Right atrium auricular region (tissue), 2 donors: ENCODE measurements at regions not wholly inside any gene's neighbourhood (a gene's known extent, or its start where the extent isn't known, plus 50 kb on each side); places are given as distances from the start of the nearest gene placed in this dataset.

ENCODE experiments used
- DNase-seq: peaks from one replicate; pipeline ENCODE4 v3.0.0-alpha.2; 2019; ENCODE audit warnings: low spot score
- H3K27ac ChIP-seq, 2 donors: fragments of 200-600 bp; sonication (generic); 1 replicate in 1 of 2; 2 replicates in 1 of 2; pipeline ENCODE4 v1.5.1; 2016 to 2019
- H3K27me3 ChIP-seq, 2 donors: fragments of 200-600 bp; sonication (generic); one replicate each; pipeline versions ENCODE4 v1.5.1 to v1.6.0; 2017 to 2019
- H3K36me3 ChIP-seq: fragments of 200-600 bp; sonication (generic); one replicate; pipeline ENCODE4 v1.5.1; 2016
- H3K4me1 ChIP-seq, 2 donors: fragments of 200-600 bp; sonication (generic); one replicate each; pipeline versions ENCODE4 v1.5.1 to v1.6.0; 2017 to 2019
- H3K4me3 ChIP-seq, 2 donors: fragments of 200-600 bp; sonication (generic); 1 replicate in 1 of 2; 2 replicates in 1 of 2; pipeline ENCODE4 v1.5.1; 2017 to 2019; ENCODE audit warnings: mild to moderate bottlenecking in 1 of 2, moderate library complexity in 1 of 2
- H3K9me3 ChIP-seq, 2 donors: fragments of 200-600 bp; sonication (generic); one replicate each; pipeline ENCODE4 v1.5.1; 2019
- CTCF ChIP-seq, 2 donors: fragments of 200-600 bp; sonication (generic); IDR thresholded peaks; one replicate each; pipeline ENCODE4 v1.5.1; 2019; ENCODE audit warnings: antibody characterized with exemption in 2 of 2

GRCh38 chr21:35617491-35617890 is 442.8 kb downstream of the SETD4 start:
- H3K9me3 ChIP-seq = peaks cover 0 to 7% of the 10 kb centered on the region in 2 donors
- DNase-seq = no peak
- H3K4me3 ChIP-seq = no peak overlapping the region
- no peaks in the 10 kb centered on the region for H3K36me3 ChIP-seq
- no peak for TF ChIP-seq CTCF (IDR thresholded peaks at IDR 0.05)
- H3K27ac ChIP-seq = no peak overlapping the region
- H3K27me3 ChIP-seq = no peaks in the 10 kb centered on the region
- no peaks in the 10 kb centered on the region for H3K4me1 ChIP-seq

GRCh38 chr21:35616090-35616489 is 444.2 kb downstream of the SETD4 start:
- Histone ChIP-seq H3K27ac (no peak overlapping the region), H3K27me3 (no peaks in the 10 kb centered on the region), H3K4me1 (no peaks in the 10 kb centered on the region), H3K9me3 (no peaks in the 10 kb centered on the region), H3K4me3 (no peak overlapping the region), H3K36me3 (no peaks in the 10 kb centered on the region)
- DNase-seq = no peak
- TF ChIP-seq CTCF (IDR thresholded peaks at IDR 0.05) = peak in 1 of 2 donors; percentile 59

GRCh38 chr21:35615325-35615724 is 445.0 kb downstream of the SETD4 start:
- H3K27ac ChIP-seq = no peak overlapping the region
- no peaks in the 10 kb centered on the region for H3K36me3 ChIP-seq
- TF ChIP-seq CTCF (IDR thresholded peaks at IDR 0.05) = no peak

GRCh38 chr21:35614396-35614921 is 445.9 kb downstream of the SETD4 start:
- Histone ChIP-seq H3K9me3 (no peaks in the 10 kb centered on the region), H3K4me3 (no peak overlapping the region), H3K4me1 (no peaks in the 10 kb centered on the region), H3K36me3 (no peaks in the 10 kb centered on the region), H3K27ac (no peak overlapping the region), H3K27me3 (no peaks in the 10 kb centered on the region)
- TF ChIP-seq CTCF (IDR thresholded peaks at IDR 0.05) = no peak
- no peak for DNase-seq

More at GRCh38 chr21:35615325-35615724, 445.0 kb downstream of the SETD4 start:
- no peaks in the 10 kb centered on the region for H3K9me3 ChIP-seq
- no peaks in the 10 kb centered on the region for H3K27me3 ChIP-seq
- no peak overlapping the region for H3K4me3 ChIP-seq
- DNase-seq = no peak
- H3K4me1 ChIP-seq = no peaks in the 10 kb centered on the region

GRCh38 chr21:35611708-35612132 is 448.6 kb downstream of the SETD4 start:
- TF ChIP-seq CTCF (IDR thresholded peaks at IDR 0.05) = no peak
- H3K27ac ChIP-seq = no peak overlapping the region
- H3K4me3 ChIP-seq = no peak overlapping the region
- DNase-seq = no peak
- no peaks in the 10 kb centered on the region for H3K36me3 ChIP-seq
- H3K4me1 ChIP-seq = no peaks in the 10 kb centered on the region
- peaks cover 0 to 10% of the 10 kb centered on the region in 2 donors for H3K9me3 ChIP-seq
- no peaks in the 10 kb centered on the region for H3K27me3 ChIP-seq

- H3K9me3 ChIP-seq = peaks cover 0 to 10% of the 10 kb centered on the region in 2 donors
- DNase-seq = no peak
- no peak overlapping the region for H3K27ac ChIP-seq
- no peak for TF ChIP-seq CTCF (IDR thresholded peaks at IDR 0.05)
- H3K4me1 ChIP-seq = no peaks in the 10 kb centered on the region
- no peaks in the 10 kb centered on the region for H3K27me3 ChIP-seq
- H3K36me3 ChIP-seq = no peaks in the 10 kb centered on the region
- no peak overlapping the region for H3K4me3 ChIP-seq
Measured at GRCh38 chr21:35609263-35609662, 451.1 kb downstream of the SETD4 start.
